ENCODE measurements at regions not wholly inside any gene's neighbourhood (a gene's known extent, or its start where the extent isn't known, plus 50 kb on each side); places are given as distances from the start of the nearest gene placed in this dataset.
"Not testable (repeated sequence)": the region's sequence is repeated elsewhere in the genome, so short reads cannot be mapped to it uniquely, and the experiment has no call there.

GRCh38 chrX:41033299-41033698 lies 51.9 kb upstream of the USP9X start:
- H3K27ac ChIP-seq (ENCODE audit: control insufficient read depth, insufficient read depth, low read length), result no peak overlapping the region
- H3K4me2 ChIP-seq (ENCODE audit: control insufficient read depth, extremely low read depth, insufficient read depth, low read depth, low read length), result no peak overlapping the region
- H3K9ac ChIP-seq (ENCODE audit: control insufficient read depth, extremely low read depth, insufficient read depth, low read length), result no peak overlapping the region
- H4K20me1 ChIP-seq (ENCODE audit: control insufficient read depth, extremely low read depth, insufficient read depth, low read length), result no peaks in the 10 kb centered on the region
- no peak overlapping the region for H3K4me3 ChIP-seq (ENCODE audit: control insufficient read depth in 2 of 3, extremely low read depth in 1 of 3, insufficient read depth in 2 of 3, low read depth in 1 of 3, low read length in 3 of 3)
- H3K4me1 ChIP-seq (ENCODE audit: control insufficient read depth, extremely low read depth, insufficient read depth, low read length), result no peaks in the 10 kb centered on the region
- TF ChIP-seq EZH2 (IDR thresholded peaks at IDR 0.05; ENCODE audit: low read length), result no peak
- TF ChIP-seq, protein P1, sequence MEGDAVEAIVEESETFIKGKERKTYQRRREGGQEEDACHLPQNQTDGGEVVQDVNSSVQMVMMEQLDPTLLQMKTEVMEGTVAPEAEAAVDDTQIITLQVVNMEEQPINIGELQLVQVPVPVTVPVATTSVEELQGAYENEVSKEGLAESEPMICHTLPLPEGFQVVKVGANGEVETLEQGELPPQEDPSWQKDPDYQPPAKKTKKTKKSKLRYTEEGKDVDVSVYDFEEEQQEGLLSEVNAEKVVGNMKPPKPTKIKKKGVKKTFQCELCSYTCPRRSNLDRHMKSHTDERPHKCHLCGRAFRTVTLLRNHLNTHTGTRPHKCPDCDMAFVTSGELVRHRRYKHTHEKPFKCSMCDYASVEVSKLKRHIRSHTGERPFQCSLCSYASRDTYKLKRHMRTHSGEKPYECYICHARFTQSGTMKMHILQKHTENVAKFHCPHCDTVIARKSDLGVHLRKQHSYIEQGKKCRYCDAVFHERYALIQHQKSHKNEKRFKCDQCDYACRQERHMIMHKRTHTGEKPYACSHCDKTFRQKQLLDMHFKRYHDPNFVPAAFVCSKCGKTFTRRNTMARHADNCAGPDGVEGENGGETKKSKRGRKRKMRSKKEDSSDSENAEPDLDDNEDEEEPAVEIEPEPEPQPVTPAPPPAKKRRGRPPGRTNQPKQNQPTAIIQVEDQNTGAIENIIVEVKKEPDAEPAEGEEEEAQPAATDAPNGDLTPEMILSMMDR (optimal IDR thresholded peaks at IDR 0.05 in 1 of 3, IDR thresholded peaks at IDR 0.05 in 1 of 3, conservative IDR thresholded peaks at IDR 0.05 in 1 of 3; ENCODE audit: extremely low read depth in 1 of 3, insufficient read depth in 2 of 3, low read length in 3 of 3), result no peak
- FAIRE-seq, result no peak
- no peak for DNase-seq (ENCODE audit: low read depth, low spot score)
- no peaks in the 10 kb centered on the region for H3K9me3 ChIP-seq (ENCODE audit: control insufficient read depth, low read depth, low read length)
- H2AFZ ChIP-seq (ENCODE audit: control insufficient read depth, low read length), result no peak overlapping the region
- H3K36me3 ChIP-seq (ENCODE audit: control insufficient read depth in 2 of 2, extremely low read depth in 1 of 2, insufficient read depth in 2 of 2, low read length in 2 of 2), result no peaks in the 10 kb centered on the region
- dilution Hi-C loops (cut with MboI; ENCODE audit: extremely low pct_ligation_motif_present, low sequenced_read_pairs), result no loop called here
- H3K27me3 ChIP-seq (ENCODE audit: control insufficient read depth, extremely low read depth, insufficient read depth, low read length), result no peaks in the 10 kb centered on the region
- no peaks in the 10 kb centered on the region for H3K79me2 ChIP-seq (ENCODE audit: control insufficient read depth, insufficient read depth, low read length)
- no peaks in the 10 kb centered on the region for H3K9me1 ChIP-seq (ENCODE audit: control insufficient read depth, extremely low read depth, insufficient read depth, low read length)

GRCh38 chrX:41034902-41035301 lies 50.3 kb upstream of the USP9X start:
- dilution Hi-C loops (cut with MboI; ENCODE audit: extremely low pct_ligation_motif_present, low sequenced_read_pairs); FAIRE-seq; H3K79me2 ChIP-seq (ENCODE audit: control insufficient read depth, insufficient read depth, low read length); H3K9me3 ChIP-seq (ENCODE audit: control insufficient read depth, low read depth, low read length); H3K36me3 ChIP-seq (ENCODE audit: control insufficient read depth in 2 of 2, extremely low read depth in 1 of 2, insufficient read depth in 2 of 2, low read length in 2 of 2); H3K27me3 ChIP-seq (ENCODE audit: control insufficient read depth, extremely low read depth, insufficient read depth, low read length); H3K27ac ChIP-seq (ENCODE audit: control insufficient read depth, insufficient read depth, low read length); H2AFZ ChIP-seq (ENCODE audit: control insufficient read depth, low read length); H3K4me2 ChIP-seq (ENCODE audit: control insufficient read depth, extremely low read depth, insufficient read depth, low read depth, low read length); H3K9me1 ChIP-seq (ENCODE audit: control insufficient read depth, extremely low read depth, insufficient read depth, low read length); DNase-seq (ENCODE audit: low read depth, low spot score); H3K4me1 ChIP-seq (ENCODE audit: control insufficient read depth, extremely low read depth, insufficient read depth, low read length); H4K20me1 ChIP-seq (ENCODE audit: control insufficient read depth, extremely low read depth, insufficient read depth, low read length); H3K9ac ChIP-seq (ENCODE audit: control insufficient read depth, extremely low read depth, insufficient read depth, low read length); H3K4me3 ChIP-seq (ENCODE audit: control insufficient read depth in 2 of 3, extremely low read depth in 1 of 3, insufficient read depth in 2 of 3, low read depth in 1 of 3, low read length in 3 of 3): not testable (repeated sequence)

All from keratinocyte (primary cell).